ENCODE measurements at regions not wholly inside any gene's neighbourhood (a gene's known extent, or its start where the extent isn't known, plus 50 kb on each side); places are given as distances from the start of the nearest gene placed in this dataset.

DNA sequence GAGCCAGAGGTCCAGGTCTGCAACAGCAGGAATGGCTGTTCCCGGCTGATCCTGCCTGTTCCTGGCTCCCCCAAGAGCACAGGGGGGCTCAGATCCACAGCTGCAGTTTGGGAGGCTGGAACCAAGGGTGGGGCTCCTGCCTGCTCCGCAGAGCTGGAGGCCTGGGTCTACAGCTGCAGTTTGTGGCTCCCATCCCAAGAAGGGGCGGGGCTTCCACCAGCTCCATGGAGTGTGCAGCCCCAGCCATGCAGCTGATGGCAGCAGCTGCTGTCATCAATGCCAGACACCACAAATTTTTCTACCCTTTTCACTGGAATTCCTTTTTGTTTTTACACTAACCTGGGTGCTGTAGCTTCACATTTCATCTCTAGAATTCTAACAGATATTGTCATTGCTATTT, 135.4 kb upstream of the KIF2B start:
- H3K9me3 ChIP-seq (replicated peaks; ENCODE audit: control insufficient read depth, insufficient read depth, low read length), result no peaks in the 10 kb centered on the region
- CTCF ChIA-PET, result no interaction called here
- intact Hi-C loops (cut with micrococcal nuclease), result no loop called here
- H3K4me3 ChIP-seq (replicated peaks in 1 of 3; ENCODE audit: insufficient read depth in 1 of 3, low read depth in 1 of 3, low read length in 3 of 3), result no peak overlapping the region
- H3K9ac ChIP-seq (replicated peaks; ENCODE audit: extremely low read depth, insufficient read depth, low read length), result no peak overlapping the region
- TF ChIP-seq FOS (IDR thresholded peaks at IDR 0.05; ENCODE audit: borderline replicate concordance, insufficient read depth, low read length) (no peak), POLR2A (IDR thresholded peaks at IDR 0.05; ENCODE audit: low read depth, low read length) (no peak)
- POLR2A ChIA-PET, result no interaction called here
- H3K4me1 ChIP-seq (ENCODE audit: control insufficient read depth, extremely low read depth, insufficient read depth, low read length), result no peaks in the 10 kb centered on the region
- BruUV-seq (replicated peaks), result no TSS peak
- dilution Hi-C loops (cut with MboI; ENCODE audit: extremely low pct_ligation_motif_present, low sequenced_read_pairs), result no loop called here
- H3K27me3 ChIP-seq (ENCODE audit: control insufficient read depth in 2 of 2, insufficient read depth in 2 of 2, low read length in 2 of 2), result no peaks in the 10 kb centered on the region
- no peaks in the 10 kb centered on the region for H3K79me2 ChIP-seq (ENCODE audit: control insufficient read depth, insufficient read depth, low read length)
- FAIRE-seq, result no peak
- DNase-seq (ENCODE audit: low read depth, low spot score), result no peak
- H2AFZ ChIP-seq (ENCODE audit: low read depth, low read length), result no peak overlapping the region
- H4K20me1 ChIP-seq (replicated peaks; ENCODE audit: control insufficient read depth, extremely low read depth, insufficient read depth, low read length), result no peaks in the 10 kb centered on the region
- H3K4me2 ChIP-seq (ENCODE audit: insufficient read depth, low read length), result no peak overlapping the region
- no peaks in the 10 kb centered on the region for H3K9me1 ChIP-seq (replicated peaks; ENCODE audit: control insufficient read depth, extremely low read depth, insufficient read depth, low read length)
- no peak overlapping the region for H3K27ac ChIP-seq (ENCODE audit: insufficient read depth, low read depth, low read length)
- no peaks in the 10 kb centered on the region for H3K36me3 ChIP-seq (ENCODE audit: control insufficient read depth in 2 of 2, extremely low read depth in 1 of 2, insufficient read depth in 2 of 2, low read length in 2 of 2)

- BruUV-seq (replicated peaks), result no TSS peak
- Histone ChIP-seq H3K27me3 (ENCODE audit: control insufficient read depth in 2 of 2, insufficient read depth in 2 of 2, low read length in 2 of 2) (no peaks in the 10 kb centered on the region), H3K9me1 (replicated peaks; ENCODE audit: control insufficient read depth, extremely low read depth, insufficient read depth, low read length) (no peaks in the 10 kb centered on the region), H3K4me3 (replicated peaks in 1 of 3; ENCODE audit: insufficient read depth in 1 of 3, low read depth in 1 of 3, low read length in 3 of 3) (no peak overlapping the region), H3K79me2 (ENCODE audit: control insufficient read depth, insufficient read depth, low read length) (no peaks in the 10 kb centered on the region), H2AFZ (ENCODE audit: low read depth, low read length) (no peak overlapping the region), H3K9me3 (replicated peaks; ENCODE audit: control insufficient read depth, insufficient read depth, low read length) (peaks cover 2% of the 10 kb centered on the region), H4K20me1 (replicated peaks; ENCODE audit: control insufficient read depth, extremely low read depth, insufficient read depth, low read length) (no peaks in the 10 kb centered on the region), H3K27ac (ENCODE audit: insufficient read depth, low read depth, low read length) (no peak overlapping the region), H3K4me2 (ENCODE audit: insufficient read depth, low read length) (no peak overlapping the region), H3K36me3 (ENCODE audit: control insufficient read depth in 2 of 2, extremely low read depth in 1 of 2, insufficient read depth in 2 of 2, low read length in 2 of 2) (no peaks in the 10 kb centered on the region), H3K9ac (replicated peaks; ENCODE audit: extremely low read depth, insufficient read depth, low read length) (no peak overlapping the region), H3K4me1 (ENCODE audit: control insufficient read depth, extremely low read depth, insufficient read depth, low read length) (no peaks in the 10 kb centered on the region)
- POLR2A ChIA-PET, result no interaction called here
- TF ChIP-seq MYC (IDR thresholded peaks at IDR 0.05; ENCODE audit: low read depth, low read length), result no peak
- TF ChIP-seq EZH2 (IDR thresholded peaks at IDR 0.05; ENCODE audit: borderline replicate concordance, low read depth, low read length, severe bottlenecking), result no peak
- no peak for TF ChIP-seq FOS (IDR thresholded peaks at IDR 0.05; ENCODE audit: borderline replicate concordance, insufficient read depth, low read length)
- TF ChIP-seq GATA2 (IDR thresholded peaks at IDR 0.05; ENCODE audit: insufficient read depth, insufficient read length, low read depth, low read length), result no peak
- TF ChIP-seq CTCF (IDR thresholded peaks at IDR 0.05; ENCODE audit: extremely low read depth in 1 of 2, insufficient read depth in 1 of 2, low read depth in 1 of 2, low read length in 2 of 2), result no peak
- TF ChIP-seq POLR2A (IDR thresholded peaks at IDR 0.05; ENCODE audit: low read depth, low read length), result no peak
- TF ChIP-seq JUN (IDR thresholded peaks at IDR 0.05; ENCODE audit: borderline replicate concordance, insufficient read depth, insufficient read length, low read depth), result no peak
- no peak for TF ChIP-seq POLR2AphosphoS5 (IDR thresholded peaks at IDR 0.05; ENCODE audit: insufficient read depth, low read depth, low read length)
- TF ChIP-seq, protein P1, sequence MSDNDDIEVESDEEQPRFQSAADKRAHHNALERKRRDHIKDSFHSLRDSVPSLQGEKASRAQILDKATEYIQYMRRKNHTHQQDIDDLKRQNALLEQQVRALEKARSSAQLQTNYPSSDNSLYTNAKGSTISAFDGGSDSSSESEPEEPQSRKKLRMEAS (IDR thresholded peaks at IDR 0.05; ENCODE audit: insufficient read depth, insufficient read length), result no peak
- no peak for DNase-seq (ENCODE audit: low read depth, low spot score)
- dilution Hi-C loops (cut with MboI; ENCODE audit: extremely low pct_ligation_motif_present, low sequenced_read_pairs) (no loop called here), intact Hi-C loops (cut with micrococcal nuclease) (no loop called here)
- CTCF ChIA-PET, result no interaction called here
- FAIRE-seq, result no peak
Measured at GRCh38 chr17:53680745-53681144, 142.0 kb upstream of the KIF2B start.
